ENCODE measurements at regions not wholly inside any gene's neighbourhood (a gene's known extent, or its start where the extent isn't known, plus 50 kb on each side); places are given as distances from the start of the nearest gene placed in this dataset.
"Not testable (repeated sequence)": the region's sequence is repeated elsewhere in the genome, so short reads cannot be mapped to it uniquely, and the experiment has no call there.

- not testable (repeated sequence) for TF ChIP-seq REST (IDR thresholded peaks at IDR 0.05; ENCODE audit: low read depth); POLR2A (IDR thresholded peaks at IDR 0.05; ENCODE audit: borderline replicate concordance, extremely low read depth, insufficient read depth, insufficient read length); TCF7L2 (IDR thresholded peaks at IDR 0.05; ENCODE audit: borderline replicate concordance, extremely low read depth, insufficient read depth, insufficient read length); CTCF (IDR thresholded peaks at IDR 0.05 in 2 of 3, conservative IDR thresholded peaks at IDR 0.05 in 1 of 3; ENCODE audit: borderline replicate concordance in 1 of 3, insufficient read depth in 1 of 3, low read depth in 2 of 3, low read length in 2 of 3); MAX (IDR thresholded peaks at IDR 0.05); EZH2 (IDR thresholded peaks at IDR 0.05); POLR2AphosphoS5 (IDR thresholded peaks at IDR 0.05; ENCODE audit: low read depth, low read length); JUND (IDR thresholded peaks at IDR 0.05); ZFX (IDR thresholded peaks at IDR 0.05); ATF3 (IDR thresholded peaks at IDR 0.05); ZBTB33 (IDR thresholded peaks at IDR 0.05; ENCODE audit: extremely low read depth, insufficient replicate concordance, low read length); ZNF274 (IDR thresholded peaks at IDR 0.05; ENCODE audit: low read depth, low read length); EGR1 (IDR thresholded peaks at IDR 0.05; ENCODE audit: low read depth); FOSL1 (IDR thresholded peaks at IDR 0.05; ENCODE audit: low read depth)
Observed at GRCh38 chr9:40108465-40108864, 753.0 kb downstream of the SPATA31A1 start.

Measured in HCT116 (cell line).